SK-N-SH (cell line): ENCODE measurements at regions not wholly inside any gene's neighbourhood (a gene's known extent, or its start where the extent isn't known, plus 50 kb on each side); places are given as distances from the start of the nearest gene placed in this dataset.

ENCODE experiments used
- CTCF ChIA-PET: fragments of 300-600, 350-600 bp; formaldehyde crosslinking; extraction: SDS; loops from one replicate; lab custom pipeline; 2021; lab: Yijun Ruan, JAX
- POLR2A ChIA-PET: fragments of 350-600 bp; sonication (Branson Sonifier 250); formaldehyde crosslinking; extraction: SDS; loops from one replicate; lab custom pipeline; 2020; ENCODE audit warnings: antibody characterized with exemption, inconsistent platforms; lab: Yijun Ruan, JAX
- DNase-seq: peaks from one replicate; pipeline ENCODE4 v3.0.0; 2012
- H2AFZ ChIP-seq: fragments of 200-600 bp; sonication (generic); 2 replicates; pipeline ENCODE4 v1.8.1; 2016; ENCODE audit warnings: antibody characterized with exemption, mild to moderate bottlenecking, low read depth
- H3F3A ChIP-seq: fragments of 200-600 bp; sonication (generic); replicated peaks from 2 replicates; pipeline ENCODE3; 2016; ENCODE audit warnings: antibody characterized with exemption, mild to moderate bottlenecking; ENCODE audit not compliant: insufficient read depth
- H3K27ac ChIP-seq, 2 experiments: fragments of 200-500 bp in 1 of 2; fragments of 200-600 bp in 1 of 2; sonication (Bioruptor generic) in 1 of 2; sonication (generic), shearing (Covaris generic) in 1 of 2; 2 replicates each; pipeline versions ENCODE4 v1.5.1 to v1.6.1; 2014 to 2016; ENCODE audit warnings: low read depth in 2 of 2, inconsistent platforms in 1 of 2, low read length in 1 of 2, mild to moderate bottlenecking in 1 of 2, mixed read lengths in 1 of 2
- H3K27me3 ChIP-seq: fragments of 200-600 bp; sonication (generic), shearing (Covaris generic); 2 replicates; pipeline ENCODE4 v1.6.1; 2016; ENCODE audit warnings: mixed run types; ENCODE audit not compliant: insufficient read depth
- H3K36me3 ChIP-seq, 2 experiments: fragments of 200-500 bp in 1 of 2; fragments of 200-600 bp in 1 of 2; sonication (Bioruptor generic) in 1 of 2; sonication (generic) in 1 of 2; replicated peaks in 1 of 2; 2 replicates each; pipeline versions ENCODE3 to v1.5.1; 2014 to 2016; ENCODE audit warnings: low read length in 1 of 2, mild to moderate bottlenecking in 1 of 2; ENCODE audit not compliant: insufficient read depth in 2 of 2, control insufficient read depth in 1 of 2
- H3K4me1 ChIP-seq, 2 experiments: fragments of 200-500 bp in 1 of 2; fragments of 200-600 bp in 1 of 2; sonication (Bioruptor generic) in 1 of 2; sonication (generic), shearing (Covaris generic) in 1 of 2; 2 replicates each; pipeline versions ENCODE4 v1.5.1 to v1.6.1; 2014 to 2016; ENCODE audit warnings: low read depth in 1 of 2, low read length in 1 of 2, mixed run types in 1 of 2; ENCODE audit not compliant: insufficient read depth in 2 of 2, control insufficient read depth in 1 of 2
- H3K4me2 ChIP-seq: fragments of 200-600 bp; sonication (generic), shearing (Covaris generic); 2 replicates; pipeline ENCODE4 v1.6.1; 2017; ENCODE audit warnings: mixed run types
- H3K4me3 ChIP-seq, 2 experiments: fragments of 200-500 bp in 1 of 2; fragments of 200-600 bp in 1 of 2; sonication (Bioruptor generic) in 1 of 2; sonication (generic), shearing (Covaris generic) in 1 of 2; 2 replicates each; pipeline versions ENCODE4 v1.5.1 to v1.8.1; 2014 to 2016; ENCODE audit warnings: low read depth in 2 of 2, inconsistent platforms in 1 of 2, low read length in 1 of 2, mild to moderate bottlenecking in 1 of 2, mixed read lengths in 1 of 2, moderate library complexity in 1 of 2
- H3K79me2 ChIP-seq: fragments of 200-600 bp; sonication (generic); 2 replicates; pipeline ENCODE4 v1.8.1; 2017; ENCODE audit warnings: mild to moderate bottlenecking; ENCODE audit not compliant: insufficient read depth
- H3K9ac ChIP-seq: fragments of 200-600 bp; sonication (generic); 2 replicates; pipeline ENCODE4 v1.6.1; 2017; ENCODE audit warnings: mixed run types
- H3K9me2 ChIP-seq: fragments of 200-600 bp; sonication (generic); 2 replicates; pipeline ENCODE4 v1.6.1; 2017; ENCODE audit warnings: mixed run types
- H3K9me3 ChIP-seq: fragments of 200-600 bp; sonication (generic); 2 replicates; pipeline ENCODE4 v1.6.1; 2017; ENCODE audit warnings: mixed run types, mild to moderate bottlenecking, moderate library complexity
- H4K20me1 ChIP-seq: fragments of 200-600 bp; sonication (generic); 2 replicates; pipeline ENCODE4 v1.6.1; 2017; ENCODE audit warnings: mild to moderate bottlenecking, mixed run types; ENCODE audit not compliant: insufficient read depth
- CTCF ChIP-seq: fragments of 200-600 bp; sonication (generic); IDR thresholded peaks from 2 replicates; pipeline ENCODE4 v1.6.1; 2017; ENCODE audit warnings: antibody characterized with exemption, mild to moderate bottlenecking, moderate library complexity
- EZH2phosphoT487 ChIP-seq: fragments of 200-600 bp; sonication (generic); IDR thresholded peaks from 2 replicates; pipeline ENCODE4 v1.6.1; 2017; ENCODE audit warnings: low read depth, mixed run types, mild to moderate bottlenecking, antibody characterized with exemption, moderate library complexity, borderline replicate concordance
- FOSL2 ChIP-seq: IDR thresholded peaks from 2 replicates; pipeline ENCODE4 v1.4.0; 2012; ENCODE audit warnings: low read depth, mild to moderate bottlenecking, moderate library complexity, borderline replicate concordance
- FOXJ3 ChIP-seq: sonication (generic); formaldehyde crosslinking; IDR thresholded peaks from 2 replicates; pipeline ENCODE4 v1.5.1; 2020; ENCODE audit warnings: mild to moderate bottlenecking, missing genetic modification reagents
- MAX ChIP-seq: IDR thresholded peaks from 2 replicates; pipeline ENCODE4 v1.4.0; 2012; ENCODE audit warnings: low read depth
- POLR2AphosphoS5 ChIP-seq: IDR thresholded peaks from 2 replicates; pipeline ENCODE4 v1.6.1; 2012; ENCODE audit warnings: low read depth, low read length
- RAD21 ChIP-seq: IDR thresholded peaks from 2 replicates; pipeline ENCODE4 v1.6.1; 2012; ENCODE audit warnings: mild to moderate bottlenecking, low read length
- RCOR1 ChIP-seq: fragments of 150-350 bp; IDR thresholded peaks from 2 replicates; pipeline ENCODE4 v1.6.1; 2017; ENCODE audit warnings: antibody characterized with exemption, low read length
- RXRA ChIP-seq: IDR thresholded peaks from 2 replicates; pipeline ENCODE4 v1.4.0; 2012; ENCODE audit warnings: low read depth, mild to moderate bottlenecking, borderline replicate concordance
- SIN3A ChIP-seq: IDR thresholded peaks from 2 replicates; pipeline ENCODE4 v1.6.1; 2012; ENCODE audit warnings: low read depth, mild to moderate bottlenecking, low read length, moderate library complexity, borderline replicate concordance
- SMC3 ChIP-seq: IDR thresholded peaks from 2 replicates; pipeline ENCODE4 v1.6.1; 2012; ENCODE audit warnings: low read depth, low read length, improper control_type of control experiment
- TEAD4 ChIP-seq: IDR thresholded peaks from 2 replicates; pipeline ENCODE4 v1.4.0; 2012; ENCODE audit warnings: mild to moderate bottlenecking, borderline replicate concordance; ENCODE audit not compliant: insufficient read depth
- USF1 ChIP-seq: IDR thresholded peaks from 2 replicates; pipeline ENCODE4 v1.4.0; 2012; ENCODE audit warnings: low read depth, borderline replicate concordance
- USF2 ChIP-seq: fragments of 150-350 bp; IDR thresholded peaks from 2 replicates; pipeline ENCODE4 v1.6.1; 2017; ENCODE audit warnings: antibody characterized with exemption, low read length, low read depth, borderline replicate concordance
- WGBS: methylation state at CpG from one replicate; pipeline ENCODE4 v1.1.6; 2017; ENCODE audit warnings: low lambda C conversion rate; 5-methylcytosine and 5-hydroxymethylcytosine counted together

GRCh38 chr3:66702126-66702525 is 201.3 kb upstream of the LRIG1 start:
- H3K4me2 ChIP-seq: no peak overlapping the region
- H3K9ac ChIP-seq: no peak overlapping the region
- TF ChIP-seq RXRA: no peak
- TF ChIP-seq EZH2phosphoT487: no peak
- no peak for TF ChIP-seq RAD21
- no peak for TF ChIP-seq RCOR1
- no peak for TF ChIP-seq POLR2AphosphoS5
- no peak for TF ChIP-seq CTCF
- TF ChIP-seq TEAD4: no peak
- no peak for TF ChIP-seq USF2
- TF ChIP-seq MAX: no peak
- TF ChIP-seq SIN3A: no peak
- no peak for TF ChIP-seq SMC3
- TF ChIP-seq USF1: no peak
- TF ChIP-seq, all 33 proteins: peak for 0
- Histone ChIP-seq H3K27ac (no peak overlapping the region), H3K9me3 (no peaks in the 10 kb centered on the region), H3K4me1 (no peaks in the 10 kb centered on the region), H3K27me3 (no peaks in the 10 kb centered on the region), H4K20me1 (no peaks in the 10 kb centered on the region), H3K4me3 (no peak overlapping the region), H3K9me2 (no peaks in the 10 kb centered on the region), H3K36me3 (no peaks in the 10 kb centered on the region), H3K79me2 (no peaks in the 10 kb centered on the region), H3F3A (no peaks in the 10 kb centered on the region), H2AFZ (no peak overlapping the region)
- ChIA-PET POLR2A (no interaction called here), CTCF (no interaction called here)
- 14% methylated on average over 2 of the region's 3 CpGs for WGBS
- DNase-seq: no peak

- Histone ChIP-seq H3K9me2 (no peaks in the 10 kb centered on the region), H3K79me2 (no peaks in the 10 kb centered on the region), H3F3A (no peaks in the 10 kb centered on the region), H3K9me3 (no peaks in the 10 kb centered on the region), H3K4me3 (no peak overlapping the region), H3K27me3 (no peaks in the 10 kb centered on the region), H3K4me2 (no peak overlapping the region), H3K36me3 (no peaks in the 10 kb centered on the region), H4K20me1 (no peaks in the 10 kb centered on the region), H2AFZ (no peak overlapping the region), H3K4me1 (no peaks in the 10 kb centered on the region), H3K9ac (no peak overlapping the region), H3K27ac (no peak overlapping the region)
- DNase-seq: no peak
- TF ChIP-seq FOXJ3 (CRISPR knock-in tag) (no peak), FOSL2 (no peak)
- CTCF ChIA-PET: no interaction called here
- 10% methylated on average over 2 of the region's 2 CpGs for WGBS
- POLR2A ChIA-PET: no interaction called here
Observed at GRCh38 chr3:66703501-66703900, 202.7 kb upstream of the LRIG1 start.
